HEK293 (cell line): ENCODE measurements at regions not wholly inside any gene's neighbourhood (a gene's known extent, or its start where the extent isn't known, plus 50 kb on each side); places are given as distances from the start of the nearest gene placed in this dataset.

Experiments
- CTCF ChIA-PET: fragments of 350-600 bp; formaldehyde crosslinking; extraction: SDS; loops from one replicate; lab custom pipeline; 2021; ENCODE audit warnings: antibody characterized with exemption; lab: Yijun Ruan, JAX
- POLR2A ChIA-PET: fragments of 300-600 bp; formaldehyde crosslinking; extraction: SDS; loops from one replicate; lab custom pipeline; 2020; ENCODE audit warnings: antibody characterized with exemption, inconsistent platforms; lab: Yijun Ruan, JAX
- H3K27ac ChIP-seq: fragments of 200-500 bp; sonication (Bioruptor generic); 2 replicates; pipeline ENCODE4 v1.5.1; 2014; ENCODE audit warnings: low read depth, low read length, control low read depth, inconsistent platforms; ENCODE audit errors: extremely low read depth
- H3K36me3 ChIP-seq, 2 experiments: fragments of 200-500 bp in 1 of 2; sonication (Bioruptor generic) in 1 of 2; 1 replicate in 1 of 2; 2 replicates in 1 of 2; pipeline ENCODE4 v1.5.1; 2014 to 2017; ENCODE audit warnings: inconsistent platforms in 2 of 2, low read length in 2 of 2; ENCODE audit not compliant: control insufficient read depth in 2 of 2, insufficient read depth in 1 of 2
- H3K4me1 ChIP-seq: fragments of 200-500 bp; sonication (Bioruptor generic); 2 replicates; pipeline ENCODE4 v1.5.1; 2014; ENCODE audit warnings: mild to moderate bottlenecking, low read length, inconsistent platforms; ENCODE audit not compliant: control insufficient read depth, insufficient read depth
- H3K4me3 ChIP-seq: 2 replicates; pipeline ENCODE4 v1.5.1; 2011; ENCODE audit warnings: low read depth, mild to moderate bottlenecking, control low read depth, low read length, moderate library complexity
- H3K9me3 ChIP-seq: fragments of 200-500 bp; sonication (Bioruptor generic); 2 replicates; pipeline ENCODE4 v1.5.1; 2014; ENCODE audit warnings: low read depth, low read length, inconsistent platforms; ENCODE audit not compliant: control insufficient read depth, insufficient read depth
- BCL11B ChIP-seq: fragments of 450-650 bp; formaldehyde crosslinking; IDR thresholded peaks from 2 replicates; pipeline ENCODE4 v1.5.1; 2016; ENCODE audit warnings: low read depth, missing biosample characterization, missing genetic modification characterization
- KLF8 ChIP-seq: fragments of 450-650 bp; formaldehyde crosslinking; IDR thresholded peaks from 2 replicates; pipeline ENCODE4 v1.5.1; 2016; ENCODE audit warnings: missing biosample characterization, missing genetic modification characterization
- MYNN ChIP-seq: fragments of 450-650 bp; formaldehyde crosslinking; IDR thresholded peaks from 2 replicates; pipeline ENCODE4 v1.5.1; 2016; ENCODE audit warnings: missing biosample characterization, missing genetic modification characterization, borderline replicate concordance
- SP3 ChIP-seq: fragments of 450-650 bp; formaldehyde crosslinking; IDR thresholded peaks from 2 replicates; pipeline ENCODE4 v1.5.1; 2016; ENCODE audit warnings: missing biosample characterization, missing genetic modification characterization
- ZBTB20 ChIP-seq: fragments of 450-650 bp; formaldehyde crosslinking; IDR thresholded peaks from 2 replicates; pipeline ENCODE4 v1.5.1; 2016; ENCODE audit warnings: missing biosample characterization, missing genetic modification characterization
- ZBTB44 ChIP-seq: fragments of 450-650 bp; IDR thresholded peaks from 2 replicates; pipeline ENCODE4 v1.5.1; 2018; ENCODE audit warnings: missing biosample characterization, mild to moderate bottlenecking, missing genetic modification characterization
- ZBTB49 ChIP-seq: fragments of 450-650 bp; formaldehyde crosslinking; IDR thresholded peaks from 2 replicates; pipeline ENCODE4 v1.5.1; 2016; ENCODE audit warnings: missing biosample characterization, missing genetic modification characterization, low read depth
- ZNF140 ChIP-seq: fragments of 450-650 bp; formaldehyde crosslinking; IDR thresholded peaks from 2 replicates; pipeline ENCODE4 v1.5.1; 2016; ENCODE audit warnings: missing biosample characterization, missing genetic modification characterization
- ZNF26 ChIP-seq: fragments of 450-650 bp; formaldehyde crosslinking; IDR thresholded peaks from 2 replicates; pipeline ENCODE4 v1.5.1; 2016; ENCODE audit warnings: missing biosample characterization, missing genetic modification characterization
- ZNF274 ChIP-seq, 2 experiments: fragments of 200-500 bp in 1 of 2; fragments of 450-650 bp in 1 of 2; sonication (Bioruptor generic) in 1 of 2; formaldehyde crosslinking in 1 of 2; IDR thresholded peaks; 2 replicates each; pipeline versions ENCODE4 v1.5.1 to v1.6.1; 2014 to 2016; ENCODE audit warnings: borderline replicate concordance in 1 of 2, inconsistent platforms in 1 of 2, low read length in 1 of 2, missing biosample characterization in 1 of 2, missing genetic modification characterization in 1 of 2
- ZNF350 ChIP-seq: fragments of 450-650 bp; formaldehyde crosslinking; IDR thresholded peaks from 2 replicates; pipeline ENCODE4 v1.5.0; 2017; ENCODE audit warnings: missing biosample characterization, mild to moderate bottlenecking, missing genetic modification characterization
- ZNF48 ChIP-seq: fragments of 450-650 bp; formaldehyde crosslinking; IDR thresholded peaks from 2 replicates; pipeline ENCODE4 v1.5.1; 2016; ENCODE audit warnings: missing biosample characterization, missing genetic modification characterization
- ZNF558 ChIP-seq: fragments of 450-650 bp; formaldehyde crosslinking; IDR thresholded peaks from 2 replicates; pipeline ENCODE4 v1.5.1; 2016; ENCODE audit warnings: missing biosample characterization, missing genetic modification characterization
- ZNF561 ChIP-seq: fragments of 450-650 bp; IDR thresholded peaks from 2 replicates; pipeline ENCODE4 v1.5.1; 2018; ENCODE audit warnings: missing biosample characterization, missing genetic modification characterization, borderline replicate concordance
- ZNF610 ChIP-seq: fragments of 450-650 bp; formaldehyde crosslinking; IDR thresholded peaks from 2 replicates; pipeline ENCODE4 v1.5.1; 2016; ENCODE audit warnings: missing biosample characterization, missing genetic modification characterization, borderline replicate concordance
- ZNF692 ChIP-seq: fragments of 450-650 bp; formaldehyde crosslinking; IDR thresholded peaks from 2 replicates; pipeline ENCODE4 v1.5.1; 2016; ENCODE audit warnings: missing biosample characterization, missing genetic modification characterization

GRCh38 chr13:99072356-99072755 lies 94.5 kb upstream of the DOCK9 start:
- POLR2A ChIA-PET = no interaction called here
- H3K36me3 ChIP-seq = no peaks in the 10 kb centered on the region
- CTCF ChIA-PET = no interaction called here
- no peaks in the 10 kb centered on the region for H3K4me1 ChIP-seq
- no peaks in the 10 kb centered on the region for H3K9me3 ChIP-seq
- TF ChIP-seq ZNF274 (IDR thresholded peaks at IDR 0.05; ENCODE audit: low read length) (no peak), ZNF274 (tag by site-specific recombination; IDR thresholded peaks at IDR 0.05; ENCODE audit: borderline replicate concordance) (no peak), ZNF48 (no peak), ZBTB49 (tag by site-specific recombination) (no peak), ZNF610 (tag by site-specific recombination) (no peak), ZNF561 (no peak), BCL11B (tag by site-specific recombination) (no peak), SP3 (no peak), ZNF26 (tag by site-specific recombination) (no peak), ZNF350 (no peak), KLF8 (tag by site-specific recombination) (no peak), ZNF692 (tag by site-specific recombination) (no peak), ZNF140 (tag by site-specific recombination) (no peak), ZBTB20 (no peak), ZBTB44 (tag by site-specific recombination) (no peak)
- no peak overlapping the region for H3K27ac ChIP-seq
- H3K4me3 ChIP-seq = no peak overlapping the region

- POLR2A ChIA-PET = interaction anchor here (1.0 kb wide), 1 partner anchor 13 kb away, joined by 4 read pairs; no protein-coding TSS in a partner anchor
- no peak for TF ChIP-seq ZNF558 (tag by site-specific recombination)
- TF ChIP-seq MYNN (tag by site-specific recombination) = no peak
- CTCF ChIA-PET = no interaction called here
- H3K36me3 ChIP-seq = no peaks in the 10 kb centered on the region
- no peak overlapping the region for H3K4me3 ChIP-seq
- no peaks in the 10 kb centered on the region for H3K9me3 ChIP-seq
- no peaks in the 10 kb centered on the region for H3K4me1 ChIP-seq
- no peak overlapping the region for H3K27ac ChIP-seq
Observed at GRCh38 chr13:99072941-99073340, 95.1 kb upstream of the DOCK9 start.
